ENCODE measurements at regions not wholly inside any gene's neighbourhood (a gene's known extent, or its start where the extent isn't known, plus 50 kb on each side); places are given as distances from the start of the nearest gene placed in this dataset.

DNA sequence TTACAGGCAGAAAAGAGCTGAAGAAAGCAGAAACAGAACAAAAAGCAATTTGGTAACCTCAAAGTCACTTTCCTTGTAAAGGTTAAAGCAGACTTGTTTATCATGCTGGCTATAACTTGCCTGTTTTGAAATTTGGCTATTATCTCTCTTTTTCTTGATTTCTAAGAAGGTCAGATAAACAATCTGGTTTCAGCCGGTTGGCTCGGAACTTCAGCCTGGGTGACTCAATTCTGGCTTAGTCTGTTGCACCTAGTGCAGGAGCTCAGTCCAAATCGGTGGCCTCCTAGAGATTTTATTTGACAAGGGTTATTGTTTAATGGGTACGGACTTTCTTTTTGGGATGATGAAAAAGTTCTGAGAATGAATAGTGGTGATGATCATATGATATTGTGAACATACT is 367.1 kb upstream of the B3GAT1 start:
- TF ChIP-seq CTCF (IDR thresholded peaks at IDR 0.05): no peak
- no peak overlapping the region for H3K27ac ChIP-seq
- intact Hi-C loops (cut with DNase I): no loop called here
- ATAC-seq: no peak
- H3K36me3 ChIP-seq: no peaks in the 10 kb centered on the region
- 71 to 86% methylated on average over 4 of the region's 4 CpGs for WGBS, 2 donors
- H3K27me3 ChIP-seq: peaks cover 0 to 16% (median 0%) of the 10 kb centered on the region in 7 donors
- no peaks in the 10 kb centered on the region for H3K9me3 ChIP-seq
- H3K4me3 ChIP-seq: no peak overlapping the region
- peaks cover 0 to 3% (median 0%) of the 10 kb centered on the region in 9 donors for H3K4me1 ChIP-seq
- DNase-seq: no peak

DNA sequence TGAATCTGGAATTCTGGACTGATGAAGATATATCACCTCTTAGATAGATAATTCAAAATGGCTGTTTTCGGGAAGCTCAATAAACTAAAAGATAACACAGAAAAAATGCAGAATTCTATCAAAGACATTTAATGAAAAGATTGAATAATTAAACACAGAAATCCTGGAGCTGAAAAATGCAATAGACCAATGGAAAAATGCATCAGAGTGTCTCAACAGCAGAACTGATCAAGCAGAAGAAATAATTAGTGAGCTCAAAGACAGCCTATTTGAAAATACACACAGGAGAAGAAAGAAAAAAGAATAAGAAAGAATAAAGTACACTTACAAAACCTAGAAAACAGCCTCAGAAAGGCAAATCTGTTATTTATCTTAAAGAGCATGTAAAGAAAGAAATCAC is 356.4 kb upstream of the B3GAT1 start:
- DNase-seq (no peak), ATAC-seq (no peak)
- Histone ChIP-seq H3K4me1 (no peaks in the 10 kb centered on the region), H3K27me3 (peaks cover 0 to 27% (median 0%) of the 10 kb centered on the region in 7 donors), H3K4me3 (no peak overlapping the region), H3K27ac (no peak overlapping the region), H3K36me3 (no peaks in the 10 kb centered on the region), H3K9me3 (peaks cover 0 to 33% (median 16%) of the 10 kb centered on the region in 11 donors)
- WGBS, 2 donors: 83 to 94% methylated on average over 1 of the region's 1 CpG
- intact Hi-C loops (cut with DNase I): no loop called here
- no peak for TF ChIP-seq CTCF (IDR thresholded peaks at IDR 0.05)

- Histone ChIP-seq H3K27me3 (peaks cover 0 to 38% (median 4%) of the 10 kb centered on the region in 7 donors), H3K36me3 (no peaks in the 10 kb centered on the region), H3K4me3 (no peak overlapping the region), H3K27ac (no peak overlapping the region), H3K9me3 (peaks cover 0 to 33% (median 16%) of the 10 kb centered on the region in 11 donors), H3K4me1 (no peaks in the 10 kb centered on the region)
- WGBS, 2 donors: 68 to 77% methylated on average over 2 of the region's 2 CpGs
- intact Hi-C loops (cut with DNase I): no loop called here
- TF ChIP-seq CTCF (IDR thresholded peaks at IDR 0.05): no peak
- DNase-seq: no peak
- ATAC-seq: no peak
Observed at GRCh38 chr11:134765565-134765964, 353.5 kb upstream of the B3GAT1 start.

DNA sequence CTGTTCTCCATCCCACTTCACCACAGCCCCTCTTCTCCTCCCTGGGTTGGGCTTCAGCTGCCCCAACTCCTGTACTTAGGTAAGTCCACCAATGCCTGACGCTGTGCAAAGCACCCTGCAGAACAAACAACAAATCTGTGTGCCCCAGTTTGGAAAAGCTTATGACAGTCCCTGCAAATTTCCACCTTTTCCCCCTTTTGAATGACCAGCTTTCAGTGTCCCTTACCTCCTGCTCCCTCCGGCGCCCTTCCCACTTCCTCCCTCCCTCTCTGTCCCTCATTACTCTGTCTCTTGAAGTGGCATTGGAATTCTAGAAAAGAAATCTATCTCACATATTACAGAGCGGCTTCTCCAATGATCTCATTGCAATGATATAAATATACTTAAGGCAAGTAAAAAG is 352.9 kb upstream of the B3GAT1 start:
- H3K36me3 ChIP-seq: no peaks in the 10 kb centered on the region
- 66 to 76% methylated on average over 4 of the region's 4 CpGs for WGBS, 2 donors
- peaks cover 0 to 38% (median 4%) of the 10 kb centered on the region in 7 donors for H3K27me3 ChIP-seq
- intact Hi-C loops (cut with DNase I): no loop called here
- no peak for ATAC-seq
- TF ChIP-seq CTCF (IDR thresholded peaks at IDR 0.05): no peak
- no peaks in the 10 kb centered on the region for H3K4me1 ChIP-seq
- H3K27ac ChIP-seq: no peak overlapping the region
- H3K9me3 ChIP-seq: peaks cover 0 to 32% (median 16%) of the 10 kb centered on the region in 11 donors
- no peak for DNase-seq
- H3K4me3 ChIP-seq: no peak overlapping the region

Measured in heart right ventricle (tissue), 16 donors.